Endothelial cell (in vitro differentiated cells): ENCODE measurements at regions not wholly inside any gene's neighbourhood (a gene's known extent, or its start where the extent isn't known, plus 50 kb on each side); places are given as distances from the start of the nearest gene placed in this dataset.

Experiments
- DNase-seq: peaks from one replicate; pipeline ENCODE4 v3.0.0; 2021; ENCODE audit warnings: low spot score
- H3K27ac Mint-ChIP-seq: one replicate; pipeline ENCODE4 v1.8.0; 2021; ENCODE audit warnings: mixed read lengths, inconsistent platforms; ENCODE audit not compliant: unreplicated experiment
- H3K27me3 Mint-ChIP-seq: one replicate; pipeline ENCODE4 v1.8.0; 2021; ENCODE audit warnings: mild to moderate bottlenecking, moderate library complexity, mixed read lengths, inconsistent platforms; ENCODE audit not compliant: unreplicated experiment
- H3K36me3 Mint-ChIP-seq: one replicate; pipeline ENCODE4 v1.8.0; 2021; ENCODE audit warnings: mild to moderate bottlenecking, low read depth, mixed read lengths, inconsistent platforms; ENCODE audit not compliant: unreplicated experiment
- H3K4me1 Mint-ChIP-seq: one replicate; pipeline ENCODE4 v1.8.0; 2021; ENCODE audit warnings: mild to moderate bottlenecking, mixed read lengths, inconsistent platforms; ENCODE audit not compliant: unreplicated experiment
- H3K4me3 Mint-ChIP-seq: one replicate; pipeline ENCODE4 v1.8.0; 2021; ENCODE audit warnings: mild to moderate bottlenecking, mixed read lengths, inconsistent platforms; ENCODE audit not compliant: unreplicated experiment
- H3K9me3 Mint-ChIP-seq: one replicate; pipeline ENCODE4 v1.8.0; 2021; ENCODE audit warnings: mixed read lengths, inconsistent platforms; ENCODE audit not compliant: unreplicated experiment
- TF ChIP-seq, protein P1 (sequence below): fragments of 200-600 bp; sonication (generic); IDR thresholded peaks from one replicate; pipeline ENCODE4 v1.5.0; 2021; ENCODE audit warnings: antibody characterized with exemption; ENCODE audit not compliant: unreplicated experiment

DNA sequence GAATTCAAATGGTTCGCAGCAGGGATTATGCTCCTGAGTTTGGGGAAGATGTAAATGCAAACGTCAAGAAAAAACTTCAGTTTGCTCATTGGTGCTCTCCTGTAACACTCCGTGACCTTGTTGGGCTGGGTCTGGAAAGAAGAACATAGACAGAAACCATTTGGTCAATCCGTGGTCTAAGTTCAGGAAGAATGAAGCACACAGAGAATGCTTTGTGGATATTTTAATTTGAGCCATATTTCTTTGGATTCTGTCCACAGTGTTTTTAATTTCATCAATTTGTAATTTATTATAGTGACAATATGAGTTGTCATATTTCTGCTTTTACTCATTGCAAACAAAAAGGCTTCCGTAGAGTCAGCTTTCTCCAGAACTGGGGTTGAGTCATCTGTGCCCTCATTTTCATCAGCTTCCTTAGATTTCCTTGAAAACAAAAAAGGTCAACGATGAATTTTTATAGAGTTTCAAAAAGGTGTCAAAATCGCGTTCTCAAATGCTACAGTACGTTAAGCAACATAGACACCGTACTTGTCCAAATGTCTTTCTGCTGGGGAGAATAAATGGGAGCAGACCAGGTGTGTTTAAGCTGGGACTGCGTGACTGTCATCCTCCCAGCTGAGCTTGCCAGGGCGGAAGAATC, 606.4 kb downstream of the RNF144A start:
- no peaks in the 10 kb centered on the region for H3K27me3 Mint-ChIP-seq
- H3K9me3 Mint-ChIP-seq: peaks cover under 1% of the 10 kb centered on the region
- no peaks in the 10 kb centered on the region for H3K4me1 Mint-ChIP-seq
- H3K4me3 Mint-ChIP-seq: no peak overlapping the region
- DNase-seq: no peak
- TF ChIP-seq, protein P1, sequence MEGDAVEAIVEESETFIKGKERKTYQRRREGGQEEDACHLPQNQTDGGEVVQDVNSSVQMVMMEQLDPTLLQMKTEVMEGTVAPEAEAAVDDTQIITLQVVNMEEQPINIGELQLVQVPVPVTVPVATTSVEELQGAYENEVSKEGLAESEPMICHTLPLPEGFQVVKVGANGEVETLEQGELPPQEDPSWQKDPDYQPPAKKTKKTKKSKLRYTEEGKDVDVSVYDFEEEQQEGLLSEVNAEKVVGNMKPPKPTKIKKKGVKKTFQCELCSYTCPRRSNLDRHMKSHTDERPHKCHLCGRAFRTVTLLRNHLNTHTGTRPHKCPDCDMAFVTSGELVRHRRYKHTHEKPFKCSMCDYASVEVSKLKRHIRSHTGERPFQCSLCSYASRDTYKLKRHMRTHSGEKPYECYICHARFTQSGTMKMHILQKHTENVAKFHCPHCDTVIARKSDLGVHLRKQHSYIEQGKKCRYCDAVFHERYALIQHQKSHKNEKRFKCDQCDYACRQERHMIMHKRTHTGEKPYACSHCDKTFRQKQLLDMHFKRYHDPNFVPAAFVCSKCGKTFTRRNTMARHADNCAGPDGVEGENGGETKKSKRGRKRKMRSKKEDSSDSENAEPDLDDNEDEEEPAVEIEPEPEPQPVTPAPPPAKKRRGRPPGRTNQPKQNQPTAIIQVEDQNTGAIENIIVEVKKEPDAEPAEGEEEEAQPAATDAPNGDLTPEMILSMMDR: no peak
- H3K36me3 Mint-ChIP-seq: no peaks in the 10 kb centered on the region
- H3K27ac Mint-ChIP-seq: no peak overlapping the region

DNA sequence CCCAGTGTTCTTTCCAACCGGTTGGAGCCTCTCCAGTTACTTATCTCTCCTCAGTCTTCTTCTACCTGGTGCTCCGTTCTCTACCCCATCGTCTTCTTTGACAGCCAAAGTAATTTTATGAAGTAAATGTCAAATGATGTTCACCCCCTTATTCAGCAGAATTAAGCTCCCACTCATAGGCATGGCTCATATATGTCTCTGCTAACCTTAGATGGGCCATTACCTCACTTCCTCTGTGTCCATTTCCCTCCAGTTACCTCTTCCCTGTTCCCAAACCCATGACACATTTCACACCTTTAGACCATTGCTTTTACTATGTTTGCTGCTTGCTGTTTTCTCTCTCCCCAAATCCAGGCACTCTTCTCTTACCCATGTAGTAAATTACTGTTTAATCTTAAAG, 607.0 kb downstream of the RNF144A start:
- H3K27ac Mint-ChIP-seq: no peak overlapping the region
- peaks cover 7% of the 10 kb centered on the region for H3K9me3 Mint-ChIP-seq
- no peak overlapping the region for H3K4me3 Mint-ChIP-seq
- peaks cover 3% of the 10 kb centered on the region for H3K36me3 Mint-ChIP-seq
- no peaks in the 10 kb centered on the region for H3K4me1 Mint-ChIP-seq
- TF ChIP-seq, protein P1: no peak
- no peaks in the 10 kb centered on the region for H3K27me3 Mint-ChIP-seq
- no peak for DNase-seq

DNA sequence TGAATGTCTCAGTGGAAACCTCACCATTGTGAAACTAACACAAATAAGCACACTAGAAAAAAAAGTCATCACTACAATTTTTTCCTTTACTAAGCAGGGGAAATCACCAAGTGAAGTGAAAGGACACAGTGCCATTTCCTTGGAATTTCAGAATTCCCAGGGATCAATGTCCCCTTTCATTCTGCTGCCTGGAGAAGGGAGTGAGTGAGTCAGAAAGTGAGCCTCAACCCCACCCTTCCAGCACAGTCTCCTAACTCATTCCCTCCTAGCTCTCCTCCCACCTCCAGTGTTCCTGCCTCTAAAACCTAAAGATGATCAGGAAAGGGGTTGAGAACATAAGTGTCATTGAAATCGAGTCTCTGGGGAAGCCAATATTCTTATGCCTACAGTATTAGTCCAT, 608.5 kb downstream of the RNF144A start:
- Mint-ChIP-seq H3K36me3 (peaks cover 12% of the 10 kb centered on the region), H3K4me3 (no peak overlapping the region), H3K27ac (no peak overlapping the region), H3K4me1 (no peaks in the 10 kb centered on the region), H3K27me3 (no peaks in the 10 kb centered on the region), H3K9me3 (peaks cover 16% of the 10 kb centered on the region)
- TF ChIP-seq, protein P1: no peak
- no peak for DNase-seq

DNA sequence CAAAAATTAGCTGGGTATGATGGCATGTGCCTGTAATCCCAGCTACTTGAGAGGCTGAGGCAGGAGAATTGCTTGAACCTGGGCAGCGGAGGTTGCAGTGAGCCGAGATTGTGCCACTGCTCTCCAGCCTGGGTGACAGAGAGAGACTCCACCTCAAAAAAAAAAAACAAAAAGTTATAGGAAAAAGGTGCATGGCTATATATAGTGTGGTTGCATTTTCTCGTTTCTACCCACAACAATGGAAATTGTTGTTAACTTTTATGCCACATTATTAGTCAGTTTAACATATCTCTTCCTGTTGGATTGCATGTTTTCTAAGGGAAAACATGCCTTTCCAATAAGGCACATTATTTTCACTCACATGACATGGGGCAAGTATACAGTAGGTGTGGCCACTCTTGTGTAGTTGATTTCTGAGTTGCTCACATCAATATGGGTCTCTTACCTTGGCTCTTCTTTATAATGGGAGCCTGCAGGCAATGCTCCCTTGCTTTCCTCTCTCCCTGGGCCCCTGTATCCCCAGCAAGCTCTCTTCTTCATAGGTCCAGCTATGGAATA, 610.0 kb downstream of the RNF144A start:
- H3K4me1 Mint-ChIP-seq: no peaks in the 10 kb centered on the region
- peaks cover 16% of the 10 kb centered on the region for H3K9me3 Mint-ChIP-seq

DNA sequence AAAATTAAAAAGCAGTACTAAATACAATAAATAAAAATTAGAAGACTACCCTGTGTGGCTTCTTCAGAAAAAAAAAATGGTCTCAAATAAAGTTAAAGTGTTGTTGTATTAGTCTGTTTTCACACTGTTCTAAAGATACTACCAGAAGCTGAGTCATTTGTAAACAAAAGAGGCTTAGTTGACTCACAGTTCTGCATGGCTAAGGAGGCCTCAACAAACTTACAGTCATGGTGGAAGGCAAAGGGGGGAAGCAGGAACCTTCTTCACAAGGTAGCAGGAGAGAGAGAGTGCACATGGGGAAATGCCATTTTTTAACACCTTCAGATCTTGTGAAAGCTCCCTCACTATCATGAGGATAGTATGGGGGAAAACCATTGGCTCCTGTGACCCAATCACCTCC, 612.8 kb downstream of the RNF144A start:
- Mint-ChIP-seq H3K27ac (no peak overlapping the region), H3K27me3 (no peaks in the 10 kb centered on the region), H3K4me3 (peak overlapping the region; percentile 67), H3K36me3 (peaks cover 19% of the 10 kb centered on the region), H3K4me1 (no peaks in the 10 kb centered on the region), H3K9me3 (peaks cover 16% of the 10 kb centered on the region)
- DNase-seq: no peak
- TF ChIP-seq, protein P1: no peak

More for the DNA sequence above, 610.0 kb downstream of the RNF144A start:
- H3K27me3 Mint-ChIP-seq: no peaks in the 10 kb centered on the region
- no peak overlapping the region for H3K27ac Mint-ChIP-seq
- TF ChIP-seq, protein P1: no peak
- peaks cover 19% of the 10 kb centered on the region for H3K36me3 Mint-ChIP-seq
- no peak for DNase-seq
- H3K4me3 Mint-ChIP-seq: no peak overlapping the region
